PC-3 (cell line): ENCODE measurements at regions not wholly inside any gene's neighbourhood (a gene's known extent, or its start where the extent isn't known, plus 50 kb on each side); places are given as distances from the start of the nearest gene placed in this dataset.

ENCODE experiments used
- CTCF ChIP-seq: fragments of 300-600 bp; sonication (generic); conservative IDR thresholded peaks from 2 replicates; pipeline ENCODE4 v1.5.1; 2017; ENCODE audit warnings: antibody characterized with exemption, low read depth, mild to moderate bottlenecking, low read length
- EZH2 ChIP-seq: fragments of 300-600 bp; sonication (generic); IDR thresholded peaks from one replicate; pipeline ENCODE4 v1.6.1; 2017; ENCODE audit warnings: antibody characterized with exemption, mild to moderate bottlenecking, low read length; ENCODE audit not compliant: unreplicated experiment
- EZH2phosphoT487 ChIP-seq: fragments of 300-600 bp; sonication (generic); IDR thresholded peaks from 2 replicates; pipeline ENCODE4 v1.6.1; 2018; ENCODE audit warnings: mild to moderate bottlenecking, antibody characterized with exemption, low read length, borderline replicate concordance

- TF ChIP-seq CTCF (no peak), EZH2phosphoT487 (no peak), EZH2 (no peak)
Measured at GRCh38 chr9:28177925-28178324, 604.6 kb upstream of the C9orf72 start.
